SK-N-SH (cell line): ENCODE measurements at regions not wholly inside any gene's neighbourhood (a gene's known extent, or its start where the extent isn't known, plus 50 kb on each side); places are given as distances from the start of the nearest gene placed in this dataset.

Experiments
- CTCF ChIA-PET: fragments of 300-600, 350-600 bp; formaldehyde crosslinking; extraction: SDS; loops from one replicate; lab custom pipeline; 2021; lab: Yijun Ruan, JAX
- POLR2A ChIA-PET: fragments of 350-600 bp; sonication (Branson Sonifier 250); formaldehyde crosslinking; extraction: SDS; loops from one replicate; lab custom pipeline; 2020; ENCODE audit warnings: antibody characterized with exemption, inconsistent platforms; lab: Yijun Ruan, JAX
- DNase-seq: peaks from one replicate; pipeline ENCODE4 v3.0.0; 2012
- H2AFZ ChIP-seq: fragments of 200-600 bp; sonication (generic); 2 replicates; pipeline ENCODE4 v1.8.1; 2016; ENCODE audit warnings: antibody characterized with exemption, mild to moderate bottlenecking, low read depth
- H3F3A ChIP-seq: fragments of 200-600 bp; sonication (generic); replicated peaks from 2 replicates; pipeline ENCODE3; 2016; ENCODE audit warnings: antibody characterized with exemption, mild to moderate bottlenecking; ENCODE audit not compliant: insufficient read depth
- H3K27ac ChIP-seq, 2 experiments: fragments of 200-500 bp in 1 of 2; fragments of 200-600 bp in 1 of 2; sonication (Bioruptor generic) in 1 of 2; sonication (generic), shearing (Covaris generic) in 1 of 2; 2 replicates each; pipeline versions ENCODE4 v1.5.1 to v1.6.1; 2014 to 2016; ENCODE audit warnings: low read depth in 2 of 2, inconsistent platforms in 1 of 2, low read length in 1 of 2, mild to moderate bottlenecking in 1 of 2, mixed read lengths in 1 of 2
- H3K27me3 ChIP-seq: fragments of 200-600 bp; sonication (generic), shearing (Covaris generic); 2 replicates; pipeline ENCODE4 v1.6.1; 2016; ENCODE audit warnings: mixed run types; ENCODE audit not compliant: insufficient read depth
- H3K36me3 ChIP-seq, 2 experiments: fragments of 200-500 bp in 1 of 2; fragments of 200-600 bp in 1 of 2; sonication (Bioruptor generic) in 1 of 2; sonication (generic) in 1 of 2; replicated peaks in 1 of 2; 2 replicates each; pipeline versions ENCODE3 to v1.5.1; 2014 to 2016; ENCODE audit warnings: low read length in 1 of 2, mild to moderate bottlenecking in 1 of 2; ENCODE audit not compliant: insufficient read depth in 2 of 2, control insufficient read depth in 1 of 2
- H3K4me1 ChIP-seq, 2 experiments: fragments of 200-500 bp in 1 of 2; fragments of 200-600 bp in 1 of 2; sonication (Bioruptor generic) in 1 of 2; sonication (generic), shearing (Covaris generic) in 1 of 2; 2 replicates each; pipeline versions ENCODE4 v1.5.1 to v1.6.1; 2014 to 2016; ENCODE audit warnings: low read depth in 1 of 2, low read length in 1 of 2, mixed run types in 1 of 2; ENCODE audit not compliant: insufficient read depth in 2 of 2, control insufficient read depth in 1 of 2
- H3K4me2 ChIP-seq: fragments of 200-600 bp; sonication (generic), shearing (Covaris generic); 2 replicates; pipeline ENCODE4 v1.6.1; 2017; ENCODE audit warnings: mixed run types
- H3K4me3 ChIP-seq, 2 experiments: fragments of 200-500 bp in 1 of 2; fragments of 200-600 bp in 1 of 2; sonication (Bioruptor generic) in 1 of 2; sonication (generic), shearing (Covaris generic) in 1 of 2; 2 replicates each; pipeline versions ENCODE4 v1.5.1 to v1.8.1; 2014 to 2016; ENCODE audit warnings: low read depth in 2 of 2, inconsistent platforms in 1 of 2, low read length in 1 of 2, mild to moderate bottlenecking in 1 of 2, mixed read lengths in 1 of 2, moderate library complexity in 1 of 2
- H3K79me2 ChIP-seq: fragments of 200-600 bp; sonication (generic); 2 replicates; pipeline ENCODE4 v1.8.1; 2017; ENCODE audit warnings: mild to moderate bottlenecking; ENCODE audit not compliant: insufficient read depth
- H3K9ac ChIP-seq: fragments of 200-600 bp; sonication (generic); 2 replicates; pipeline ENCODE4 v1.6.1; 2017; ENCODE audit warnings: mixed run types
- H3K9me2 ChIP-seq: fragments of 200-600 bp; sonication (generic); 2 replicates; pipeline ENCODE4 v1.6.1; 2017; ENCODE audit warnings: mixed run types
- H3K9me3 ChIP-seq: fragments of 200-600 bp; sonication (generic); 2 replicates; pipeline ENCODE4 v1.6.1; 2017; ENCODE audit warnings: mixed run types, mild to moderate bottlenecking, moderate library complexity
- H4K20me1 ChIP-seq: fragments of 200-600 bp; sonication (generic); 2 replicates; pipeline ENCODE4 v1.6.1; 2017; ENCODE audit warnings: mild to moderate bottlenecking, mixed run types; ENCODE audit not compliant: insufficient read depth
- EP300 ChIP-seq, 2 experiments: IDR thresholded peaks; 2 replicates each; pipeline versions ENCODE4 v1.4.0 to v1.6.1; 2012; ENCODE audit warnings: borderline replicate concordance in 1 of 2, low read depth in 1 of 2, low read length in 1 of 2
- EZH2phosphoT487 ChIP-seq: fragments of 200-600 bp; sonication (generic); IDR thresholded peaks from 2 replicates; pipeline ENCODE4 v1.6.1; 2017; ENCODE audit warnings: low read depth, mixed run types, mild to moderate bottlenecking, antibody characterized with exemption, moderate library complexity, borderline replicate concordance
- FOSL2 ChIP-seq: IDR thresholded peaks from 2 replicates; pipeline ENCODE4 v1.4.0; 2012; ENCODE audit warnings: low read depth, mild to moderate bottlenecking, moderate library complexity, borderline replicate concordance
- GABPA ChIP-seq: IDR thresholded peaks from 2 replicates; pipeline ENCODE4 v1.4.0; 2012; ENCODE audit warnings: low read depth, mild to moderate bottlenecking
- GATA2 ChIP-seq: sonication (generic); formaldehyde crosslinking; IDR thresholded peaks from 2 replicates; pipeline ENCODE4 v1.5.0; 2020; ENCODE audit warnings: mild to moderate bottlenecking, missing genetic modification reagents
- MEF2A ChIP-seq: IDR thresholded peaks from 2 replicates; pipeline ENCODE4 v1.4.0; 2012; ENCODE audit warnings: low read depth, borderline replicate concordance
- NFIC ChIP-seq: IDR thresholded peaks from 2 replicates; pipeline ENCODE4 v1.4.0; 2012; ENCODE audit warnings: borderline replicate concordance
- PBX3 ChIP-seq: IDR thresholded peaks from 2 replicates; pipeline ENCODE4; 2012
- POLR2AphosphoS5 ChIP-seq: IDR thresholded peaks from 2 replicates; pipeline ENCODE4 v1.6.1; 2012; ENCODE audit warnings: low read depth, low read length
- RAD21 ChIP-seq: IDR thresholded peaks from 2 replicates; pipeline ENCODE4 v1.6.1; 2012; ENCODE audit warnings: mild to moderate bottlenecking, low read length
- RFX5 ChIP-seq: IDR thresholded peaks from 2 replicates; pipeline ENCODE4 v1.6.1; 2012; ENCODE audit warnings: mild to moderate bottlenecking, improper control_type of control experiment, low read length
- RXRA ChIP-seq: IDR thresholded peaks from 2 replicates; pipeline ENCODE4 v1.4.0; 2012; ENCODE audit warnings: low read depth, mild to moderate bottlenecking, borderline replicate concordance
- SIN3A ChIP-seq: IDR thresholded peaks from 2 replicates; pipeline ENCODE4 v1.6.1; 2012; ENCODE audit warnings: low read depth, mild to moderate bottlenecking, low read length, moderate library complexity, borderline replicate concordance
- TAF1 ChIP-seq: IDR thresholded peaks from 2 replicates; pipeline ENCODE4 v1.6.1; 2012; ENCODE audit warnings: low read depth, mild to moderate bottlenecking, low read length, moderate library complexity, borderline replicate concordance
- YY1 ChIP-seq: IDR thresholded peaks from 2 replicates; pipeline ENCODE4 v1.4.0; 2012; ENCODE audit warnings: low read depth, mild to moderate bottlenecking
- WGBS: methylation state at CpG from one replicate; pipeline ENCODE4 v1.1.6; 2017; ENCODE audit warnings: low lambda C conversion rate; 5-methylcytosine and 5-hydroxymethylcytosine counted together
- TF ChIP-seq, protein P1 (sequence below): IDR thresholded peaks from 2 replicates; pipeline ENCODE4 v1.4.0; 2012; ENCODE audit warnings: low read depth, borderline replicate concordance
- TF ChIP-seq, protein P2 (sequence below): IDR thresholded peaks from 2 replicates; pipeline ENCODE4 v1.4.0; 2012; ENCODE audit warnings: low read depth, borderline replicate concordance
- TF ChIP-seq, protein P3 (sequence below): fragments of 150-350 bp; IDR thresholded peaks from 2 replicates; pipeline ENCODE4 v1.6.1; 2016; ENCODE audit warnings: mild to moderate bottlenecking, low read depth, low read length

DNA sequence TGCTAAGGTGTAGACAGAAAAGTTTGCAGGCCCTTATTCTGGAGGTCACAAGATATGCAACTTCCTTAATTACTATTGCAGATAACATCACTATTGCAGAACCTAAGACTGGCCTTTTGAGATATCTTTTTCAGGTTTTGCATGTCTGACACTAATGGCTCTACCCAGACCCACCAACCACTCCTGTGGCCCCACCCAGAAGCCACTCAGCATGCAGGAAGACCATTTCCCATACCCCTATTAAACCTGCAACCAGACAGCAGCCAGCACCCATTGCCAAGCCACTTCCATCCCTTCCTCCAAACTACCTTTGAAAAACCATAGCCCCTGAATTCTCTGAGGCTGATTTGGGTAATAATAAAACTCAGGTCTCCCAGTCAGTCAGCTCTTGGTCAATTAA lies 297.6 kb downstream of the SLITRK6 start:
- peaks cover 0 to 11% of the 10 kb centered on the region in 2 experiments; a peak in 2 of 4 replicates for H3K4me1 ChIP-seq
- no peaks in the 10 kb centered on the region for H3K36me3 ChIP-seq
- no peaks in the 10 kb centered on the region for H3K27me3 ChIP-seq
- ChIA-PET CTCF (no interaction called here), POLR2A (no interaction called here)
- peaks cover 28% of the 10 kb centered on the region for H3F3A ChIP-seq
- H3K9me3 ChIP-seq = no peaks in the 10 kb centered on the region
- no peaks in the 10 kb centered on the region for H4K20me1 ChIP-seq
- no peak overlapping the region for H2AFZ ChIP-seq
- H3K9ac ChIP-seq = no peak overlapping the region
- no peaks in the 10 kb centered on the region for H3K9me2 ChIP-seq
- TF ChIP-seq MEF2A (no peak), RFX5 (no peak), SIN3A (no peak)
- TF ChIP-seq, protein P1, sequence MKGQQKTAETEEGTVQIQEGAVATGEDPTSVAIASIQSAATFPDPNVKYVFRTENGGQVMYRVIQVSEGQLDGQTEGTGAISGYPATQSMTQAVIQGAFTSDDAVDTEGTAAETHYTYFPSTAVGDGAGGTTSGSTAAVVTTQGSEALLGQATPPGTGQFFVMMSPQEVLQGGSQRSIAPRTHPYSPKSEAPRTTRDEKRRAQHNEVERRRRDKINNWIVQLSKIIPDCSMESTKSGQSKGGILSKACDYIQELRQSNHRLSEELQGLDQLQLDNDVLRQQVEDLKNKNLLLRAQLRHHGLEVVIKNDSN = no peak
- TF ChIP-seq, all 33 proteins: peak for 0
- Histone ChIP-seq H3K27ac (no peak overlapping the region), H3K4me3 (no peak overlapping the region), H3K79me2 (no peaks in the 10 kb centered on the region), H3K4me2 (no peak overlapping the region)
- DNase-seq = no peak

GRCh38 chr13:85500696-85501256 lies 298.4 kb downstream of the SLITRK6 start:
- Histone ChIP-seq H3F3A (peaks cover 28% of the 10 kb centered on the region), H3K27ac (no peak overlapping the region)
- TF ChIP-seq EZH2phosphoT487 = no peak
- no peak for TF ChIP-seq GATA2 (CRISPR knock-in tag)
- no peak for TF ChIP-seq RXRA
- TF ChIP-seq, protein P2, sequence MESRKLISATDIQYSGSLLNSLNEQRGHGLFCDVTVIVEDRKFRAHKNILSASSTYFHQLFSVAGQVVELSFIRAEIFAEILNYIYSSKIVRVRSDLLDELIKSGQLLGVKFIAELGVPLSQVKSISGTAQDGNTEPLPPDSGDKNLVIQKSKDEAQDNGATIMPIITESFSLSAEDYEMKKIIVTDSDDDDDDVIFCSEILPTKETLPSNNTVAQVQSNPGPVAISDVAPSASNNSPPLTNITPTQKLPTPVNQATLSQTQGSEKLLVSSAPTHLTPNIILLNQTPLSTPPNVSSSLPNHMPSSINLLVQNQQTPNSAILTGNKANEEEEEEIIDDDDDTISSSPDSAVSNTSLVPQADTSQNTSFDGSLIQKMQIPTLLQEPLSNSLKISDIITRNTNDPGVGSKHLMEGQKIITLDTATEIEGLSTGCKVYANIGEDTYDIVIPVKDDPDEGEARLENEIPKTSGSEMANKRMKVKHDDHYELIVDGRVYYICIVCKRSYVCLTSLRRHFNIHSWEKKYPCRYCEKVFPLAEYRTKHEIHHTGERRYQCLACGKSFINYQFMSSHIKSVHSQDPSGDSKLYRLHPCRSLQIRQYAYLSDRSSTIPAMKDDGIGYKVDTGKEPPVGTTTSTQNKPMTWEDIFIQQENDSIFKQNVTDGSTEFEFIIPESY = no peak
- no peak for TF ChIP-seq FOSL2
- no peak for TF ChIP-seq PBX3
- no peak for TF ChIP-seq NFIC
- TF ChIP-seq YY1 = no peak
- no peak for TF ChIP-seq GABPA
- no peak for TF ChIP-seq MEF2A
- no peak for TF ChIP-seq TAF1
- TF ChIP-seq SIN3A = no peak
- TF ChIP-seq, protein P3, sequence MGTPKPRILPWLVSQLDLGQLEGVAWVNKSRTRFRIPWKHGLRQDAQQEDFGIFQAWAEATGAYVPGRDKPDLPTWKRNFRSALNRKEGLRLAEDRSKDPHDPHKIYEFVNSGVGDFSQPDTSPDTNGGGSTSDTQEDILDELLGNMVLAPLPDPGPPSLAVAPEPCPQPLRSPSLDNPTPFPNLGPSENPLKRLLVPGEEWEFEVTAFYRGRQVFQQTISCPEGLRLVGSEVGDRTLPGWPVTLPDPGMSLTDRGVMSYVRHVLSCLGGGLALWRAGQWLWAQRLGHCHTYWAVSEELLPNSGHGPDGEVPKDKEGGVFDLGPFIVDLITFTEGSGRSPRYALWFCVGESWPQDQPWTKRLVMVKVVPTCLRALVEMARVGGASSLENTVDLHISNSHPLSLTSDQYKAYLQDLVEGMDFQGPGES = no peak
- no peak for TF ChIP-seq POLR2AphosphoS5
- TF ChIP-seq EP300 (IDR thresholded peaks at IDR 0.05; ENCODE audit: borderline replicate concordance in 1 of 2, low read depth in 1 of 2, low read length in 1 of 2) = no peak
- TF ChIP-seq RAD21 = no peak
- TF ChIP-seq, all 33 proteins: peak for 0
- Histone ChIP-seq H3K4me1 (peaks cover 0 to 11% of the 10 kb centered on the region in 2 experiments; a peak in 2 of 4 replicates), H2AFZ (no peak overlapping the region), H3K4me3 (no peak overlapping the region), H3K9me3 (no peaks in the 10 kb centered on the region), H3K9ac (no peak overlapping the region), H3K36me3 (no peaks in the 10 kb centered on the region), H3K79me2 (no peaks in the 10 kb centered on the region), H3K27me3 (no peaks in the 10 kb centered on the region), H4K20me1 (no peaks in the 10 kb centered on the region), H3K9me2 (no peaks in the 10 kb centered on the region), H3K4me2 (no peak overlapping the region)
- POLR2A ChIA-PET = no interaction called here
- CTCF ChIA-PET = interaction anchor here (1.1 kb wide), 1 partner anchor 9 kb away, joined by 3 read pairs; no protein-coding TSS in a partner anchor
- WGBS = 73% methylated on average over 3 of the region's 3 CpGs
- DNase-seq = no peak
